Large intestine (tissue), 3 donors: ENCODE measurements at regions not wholly inside any gene's neighbourhood (a gene's known extent, or its start where the extent isn't known, plus 50 kb on each side); places are given as distances from the start of the nearest gene placed in this dataset.

Experiments
- DNase-seq, 2 donors: peaks; one replicate each; pipeline versions ENCODE4 v3.0.0 to v3.0.0-alpha.2; 2013
- H3K27ac ChIP-seq: one replicate; pipeline ENCODE4 v1.5.1; 2013; ENCODE audit warnings: low read length
- H3K27me3 ChIP-seq: 2 replicates; pipeline ENCODE4 v1.6.1; 2013; ENCODE audit warnings: low read length; ENCODE audit not compliant: control insufficient read depth, insufficient read depth
- H3K36me3 ChIP-seq: 2 replicates; pipeline ENCODE4 v1.6.1; 2013; ENCODE audit warnings: low read length; ENCODE audit not compliant: control insufficient read depth, insufficient read depth
- H3K4me1 ChIP-seq: one replicate; pipeline ENCODE4 v1.6.1; 2013; ENCODE audit warnings: low read length; ENCODE audit not compliant: control insufficient read depth, insufficient read depth
- H3K4me3 ChIP-seq: one replicate; pipeline ENCODE4 v1.5.1; 2013; ENCODE audit warnings: low read length
- H3K9me3 ChIP-seq: one replicate; pipeline ENCODE4 v1.6.1; 2013; ENCODE audit warnings: mild to moderate bottlenecking, low read depth, low read length, moderate library complexity; ENCODE audit not compliant: control insufficient read depth
- WGBS: methylation state at CpG from one replicate; pipeline ENCODE4 v1.1.5; 2013; ENCODE audit warnings: low lambda C conversion rate; ENCODE audit not compliant: insufficient coverage; 5-methylcytosine and 5-hydroxymethylcytosine counted together

GRCh38 chr16:86917471-86918365, 339.4 kb downstream of the FOXL1 start:
- WGBS: no CpG with 5 or more reads among the region's 45 CpGs
- Histone ChIP-seq H3K27ac (no peak overlapping the region), H3K4me3 (no peak overlapping the region), H3K36me3 (no peaks in the 10 kb centered on the region), H3K9me3 (no peaks in the 10 kb centered on the region), H3K27me3 (peaks cover 12% of the 10 kb centered on the region), H3K4me1 (peaks cover 4% of the 10 kb centered on the region)
- no peak for DNase-seq

- WGBS: 100% methylated on average over 1 of the region's 9 CpGs
- no peaks in the 10 kb centered on the region for H3K9me3 ChIP-seq
- H3K36me3 ChIP-seq: no peaks in the 10 kb centered on the region
- peaks cover 12% of the 10 kb centered on the region for H3K27me3 ChIP-seq
- no peak overlapping the region for H3K27ac ChIP-seq
- peaks cover 4% of the 10 kb centered on the region for H3K4me1 ChIP-seq
- no peak overlapping the region for H3K4me3 ChIP-seq
- DNase-seq: no peak
Observed at GRCh38 chr16:86918637-86919036, 340.3 kb downstream of the FOXL1 start.

GRCh38 chr16:86919078-86919477, 340.7 kb downstream of the FOXL1 start:
- Histone ChIP-seq H3K4me1 (peaks cover 6% of the 10 kb centered on the region), H3K27ac (no peak overlapping the region), H3K9me3 (no peaks in the 10 kb centered on the region), H3K36me3 (no peaks in the 10 kb centered on the region), H3K27me3 (peaks cover 12% of the 10 kb centered on the region), H3K4me3 (no peak overlapping the region)
- no CpG with 5 or more reads among the region's 12 CpGs for WGBS
- DNase-seq: peak in 1 of 2 donors; percentile 17

GRCh38 chr16:86919578-86920305, 341.4 kb downstream of the FOXL1 start:
- DNase-seq: peak in 1 of 2 donors; percentile 54
- peaks cover 12% of the 10 kb centered on the region for H3K4me1 ChIP-seq
- no peaks in the 10 kb centered on the region for H3K9me3 ChIP-seq
- no CpG with 5 or more reads among the region's 28 CpGs for WGBS
- H3K4me3 ChIP-seq: no peak overlapping the region
- peaks cover 12% of the 10 kb centered on the region for H3K27me3 ChIP-seq
- no peaks in the 10 kb centered on the region for H3K36me3 ChIP-seq
- H3K27ac ChIP-seq: no peak overlapping the region

GRCh38 chr16:86921289-86921688, 342.9 kb downstream of the FOXL1 start:
- no CpG with 5 or more reads among the region's 4 CpGs for WGBS
- no peak overlapping the region for H3K27ac ChIP-seq
- no peak for DNase-seq
- no peaks in the 10 kb centered on the region for H3K36me3 ChIP-seq
- H3K4me3 ChIP-seq: no peak overlapping the region
- peaks cover 24% of the 10 kb centered on the region for H3K4me1 ChIP-seq
- H3K27me3 ChIP-seq: peaks cover 12% of the 10 kb centered on the region
- no peaks in the 10 kb centered on the region for H3K9me3 ChIP-seq

- DNase-seq: no peak
- Histone ChIP-seq H3K4me1 (peaks cover 24% of the 10 kb centered on the region), H3K27ac (no peak overlapping the region), H3K27me3 (peaks cover 12% of the 10 kb centered on the region), H3K4me3 (no peak overlapping the region), H3K9me3 (no peaks in the 10 kb centered on the region), H3K36me3 (no peaks in the 10 kb centered on the region)
- WGBS: 77% methylated on average over 2 of the region's 7 CpGs
Observed at GRCh38 chr16:86922311-86922710, 344.0 kb downstream of the FOXL1 start.

GRCh38 chr16:86923656-86924055, 345.3 kb downstream of the FOXL1 start:
- no CpG with 5 or more reads among the region's 4 CpGs for WGBS
- H3K4me3 ChIP-seq: no peak overlapping the region
- DNase-seq: no peak
- H3K27ac ChIP-seq: no peak overlapping the region
- no peaks in the 10 kb centered on the region for H3K9me3 ChIP-seq
- H3K27me3 ChIP-seq: peaks cover 15% of the 10 kb centered on the region
- peaks cover 24% of the 10 kb centered on the region for H3K4me1 ChIP-seq
- H3K36me3 ChIP-seq: no peaks in the 10 kb centered on the region

- Histone ChIP-seq H3K27me3 (peaks cover 17% of the 10 kb centered on the region), H3K4me1 (peaks cover 24% of the 10 kb centered on the region), H3K4me3 (no peak overlapping the region), H3K27ac (no peak overlapping the region), H3K36me3 (no peaks in the 10 kb centered on the region), H3K9me3 (no peaks in the 10 kb centered on the region)
- no peak for DNase-seq
- no CpG with 5 or more reads among the region's 6 CpGs for WGBS
Observed at GRCh38 chr16:86924537-86924936, 346.2 kb downstream of the FOXL1 start.

- H3K27ac ChIP-seq: no peak overlapping the region
- peak; percentile 49 to 73 for DNase-seq
Observed at GRCh38 chr16:86925067-86925791, 346.9 kb downstream of the FOXL1 start.

More at GRCh38 chr16:86925067-86925791, 346.9 kb downstream of the FOXL1 start:
- Histone ChIP-seq H3K9me3 (no peaks in the 10 kb centered on the region), H3K4me3 (no peak overlapping the region), H3K27me3 (peaks cover 16% of the 10 kb centered on the region), H3K36me3 (no peaks in the 10 kb centered on the region), H3K4me1 (peaks cover 20% of the 10 kb centered on the region)
- no CpG with 5 or more reads among the region's 18 CpGs for WGBS
